ENCODE measurements at regions not wholly inside any gene's neighbourhood (a gene's known extent, or its start where the extent isn't known, plus 50 kb on each side); places are given as distances from the start of the nearest gene placed in this dataset.

- DNase-seq: no peak
Measured at GRCh38 chr2:858646-859045, 92.0 kb upstream of the SNTG2 start.

GRCh38 chr2:857937-858336, 92.7 kb upstream of the SNTG2 start:
- DNase-seq: no peak

GRCh38 chr2:857081-857480, 93.6 kb upstream of the SNTG2 start:
- DNase-seq: no peak

- DNase-seq: no peak
Measured at GRCh38 chr2:856456-856855, 94.2 kb upstream of the SNTG2 start.

GRCh38 chr2:856041-856440, 94.6 kb upstream of the SNTG2 start:
- no peak for DNase-seq

- DNase-seq: no peak
Measured at GRCh38 chr2:855177-855576, 95.5 kb upstream of the SNTG2 start.

GRCh38 chr2:854460-854859, 96.2 kb upstream of the SNTG2 start:
- DNase-seq: peak; percentile 61

GRCh38 chr2:853203-853870, 97.3 kb upstream of the SNTG2 start:
- DNase-seq: no peak

- no peak for DNase-seq
Measured at GRCh38 chr2:852168-852567, 98.5 kb upstream of the SNTG2 start.

GRCh38 chr2:851680-852079, 99.0 kb upstream of the SNTG2 start:
- no peak for DNase-seq

- DNase-seq: no peak
Measured at GRCh38 chr2:851078-851477, 99.6 kb upstream of the SNTG2 start.

- no peak for DNase-seq
Measured at GRCh38 chr2:850429-850828, 100.2 kb upstream of the SNTG2 start.

- DNase-seq: no peak
Measured at GRCh38 chr2:848099-848498, 102.5 kb upstream of the SNTG2 start.

GRCh38 chr2:847669-848068, 103.0 kb upstream of the SNTG2 start:
- DNase-seq: no peak

- no peak for DNase-seq
Measured at GRCh38 chr2:844715-845114, 105.9 kb upstream of the SNTG2 start.

GRCh38 chr2:842151-842803, 108.4 kb upstream of the SNTG2 start:
- no peak for DNase-seq

- DNase-seq: no peak
Measured at GRCh38 chr2:841036-841435, 109.6 kb upstream of the SNTG2 start.

GRCh38 chr2:834233-834632, 116.4 kb upstream of the SNTG2 start:
- DNase-seq: no peak

- no peak for DNase-seq
Measured at GRCh38 chr2:833180-833579, 117.5 kb upstream of the SNTG2 start.

- no peak for DNase-seq
Measured at GRCh38 chr2:832635-833034, 118.0 kb upstream of the SNTG2 start.

GRCh38 chr2:831622-832021, 119.0 kb upstream of the SNTG2 start:
- no peak for DNase-seq

GRCh38 chr2:831225-831536, 119.5 kb upstream of the SNTG2 start:
- no peak for DNase-seq

GRCh38 chr2:830419-831224, 120.0 kb upstream of the SNTG2 start:
- no peak for DNase-seq

GRCh38 chr2:829047-829446, 121.6 kb upstream of the SNTG2 start:
- DNase-seq: no peak

Measured in NCI-H1105 (cell line).